GM23338 (cell line): ENCODE measurements at regions not wholly inside any gene's neighbourhood (a gene's known extent, or its start where the extent isn't known, plus 50 kb on each side); places are given as distances from the start of the nearest gene placed in this dataset.

Experiments used
- ATAC-seq: fragments of 200-7000 bp; cut with Tn5 transposase; 3 replicates; pipeline ENCODE4 v1.9.1; 2020
- DNase-seq: peaks from one replicate; pipeline ENCODE4 v3.0.0-alpha.2; 2015; ENCODE audit warnings: low spot score
- H2AFZ ChIP-seq: fragments of 200-600 bp; sonication (generic); 2 replicates; pipeline ENCODE4 v1.8.0; 2016; ENCODE audit warnings: antibody characterized with exemption, mild to moderate bottlenecking, moderate library complexity
- H3F3A ChIP-seq: fragments of 200-600 bp; sonication (generic); replicated peaks from 2 replicates; pipeline ENCODE4 v1.8.0; 2017; ENCODE audit warnings: antibody characterized with exemption, mixed run types, low read depth
- H3K27ac ChIP-seq: fragments of 200-600 bp; sonication (generic); 2 replicates; pipeline ENCODE4 v1.6.1; 2016; ENCODE audit warnings: low read depth
- H3K27me3 ChIP-seq: fragments of 200-600 bp; sonication (generic); 2 replicates; pipeline ENCODE4 v1.8.0; 2016; ENCODE audit warnings: mild to moderate bottlenecking, mixed run types, moderate library complexity; ENCODE audit not compliant: insufficient read depth
- H3K36me3 ChIP-seq: fragments of 200-600 bp; sonication (generic); 2 replicates; pipeline ENCODE4 v1.8.0; 2016; ENCODE audit warnings: mild to moderate bottlenecking; ENCODE audit not compliant: insufficient read depth
- H3K4me1 ChIP-seq: fragments of 200-600 bp; sonication (generic); 2 replicates; pipeline ENCODE4 v1.8.0; 2016; ENCODE audit warnings: mild to moderate bottlenecking, moderate library complexity; ENCODE audit not compliant: insufficient read depth
- H3K4me2 ChIP-seq: fragments of 200-600 bp; sonication (generic); 2 replicates; pipeline ENCODE4 v1.7.1; 2017; ENCODE audit warnings: mixed run types
- H3K4me3 ChIP-seq: fragments of 200-600 bp; sonication (generic); 2 replicates; pipeline ENCODE4 v1.6.1; 2016; ENCODE audit warnings: mixed run types
- H3K79me2 ChIP-seq: fragments of 200-600 bp; sonication (generic); replicated peaks from 2 replicates; pipeline ENCODE4 v1.8.0; 2017; ENCODE audit warnings: mild to moderate bottlenecking; ENCODE audit not compliant: insufficient read depth
- H3K9me2 ChIP-seq: fragments of 200-600 bp; sonication (generic); 2 replicates; pipeline ENCODE4 v1.8.0; 2017; ENCODE audit not compliant: insufficient read depth
- H4K20me1 ChIP-seq: fragments of 200-600 bp; sonication (generic); replicated peaks from 2 replicates; pipeline ENCODE4 v1.8.0; 2017; ENCODE audit warnings: mild to moderate bottlenecking; ENCODE audit not compliant: insufficient read depth
- H3K27ac Mint-ChIP-seq: 2 replicates; pipeline ENCODE4 v1.8.0; 2020; ENCODE audit warnings: inconsistent platforms, mild to moderate bottlenecking, moderate library complexity, mixed read lengths
- H3K27me3 Mint-ChIP-seq: 3 replicates; pipeline ENCODE4 v1.8.0; 2022; ENCODE audit warnings: low read depth, mild to moderate bottlenecking, moderate library complexity, mixed read lengths, inconsistent platforms; ENCODE audit not compliant: insufficient read depth, poor library complexity
- H3K36me3 Mint-ChIP-seq: 3 replicates; pipeline ENCODE4 v1.8.0; 2021; ENCODE audit warnings: low read depth, mild to moderate bottlenecking, inconsistent platforms, moderate library complexity, mixed read lengths
- H3K4me1 Mint-ChIP-seq: 3 replicates; pipeline ENCODE4 v1.8.0; 2020; ENCODE audit warnings: mild to moderate bottlenecking, inconsistent platforms, mixed read lengths
- H3K4me3 Mint-ChIP-seq: 3 replicates; pipeline ENCODE4 v1.8.0; 2021; ENCODE audit warnings: moderate library complexity, mild to moderate bottlenecking, inconsistent platforms, mixed read lengths
- H3K9me3 Mint-ChIP-seq: 3 replicates; pipeline ENCODE4 v1.8.0; 2020; ENCODE audit warnings: moderate library complexity, mild to moderate bottlenecking, inconsistent platforms, mixed read lengths
- JUNB ChIP-seq: IDR thresholded peaks from one replicate; pipeline ENCODE4 v1.6.1; 2016; ENCODE audit warnings: antibody characterized with exemption; ENCODE audit not compliant: unreplicated experiment
- POLR2AphosphoS5 ChIP-seq: IDR thresholded peaks from 2 replicates; pipeline ENCODE4 v1.6.1; 2016; ENCODE audit warnings: antibody characterized with exemption, low read depth
- STAT1 ChIP-seq: IDR thresholded peaks from one replicate; pipeline ENCODE4 v1.6.1; 2016; ENCODE audit warnings: antibody characterized with exemption; ENCODE audit not compliant: unreplicated experiment
- ZNF114 ChIP-seq: fragments of 250-450 bp; sonication (Bioruptor Pico); IDR thresholded peaks from 2 replicates; pipeline ENCODE4 v1.5.0; 2020; ENCODE audit warnings: mild to moderate bottlenecking, moderate library complexity
- ZNF331 ChIP-seq: fragments of 250-450 bp; sonication (Bioruptor Pico); IDR thresholded peaks from 2 replicates; pipeline ENCODE4 v1.5.0; 2020; ENCODE audit warnings: low read depth, mild to moderate bottlenecking, moderate library complexity
- ZNF462 ChIP-seq: fragments of 250-450 bp; sonication (Bioruptor Pico); IDR thresholded peaks from 2 replicates; pipeline ENCODE4 v1.5.0; 2020; ENCODE audit warnings: mild to moderate bottlenecking, moderate library complexity
- TF ChIP-seq, protein P1 (sequence below): IDR thresholded peaks from one replicate; pipeline ENCODE4 v1.6.1; 2018; ENCODE audit warnings: antibody characterized with exemption; ENCODE audit not compliant: unreplicated experiment
- TF ChIP-seq, protein P2 (sequence below), 2 experiments: fragments of 200-600 bp in 1 of 2; sonication (generic) in 1 of 2; conservative IDR thresholded peaks; 2 replicates each; pipeline versions ENCODE4 v1.5.1 to v1.6.1; 2016 to 2017; ENCODE audit warnings: antibody characterized with exemption in 2 of 2, low read depth in 2 of 2, mild to moderate bottlenecking in 2 of 2, moderate library complexity in 1 of 2

- Mint-ChIP-seq H3K27ac (peak overlapping the region; percentile 82), H3K4me1 (peaks cover 32% of the 10 kb centered on the region), H3K27me3 (peaks cover 3% of the 10 kb centered on the region), H3K4me3 (no peak overlapping the region), H3K9me3 (peaks cover 2% of the 10 kb centered on the region; the same call in 2 of the 3 replicates), H3K36me3 (no peaks in the 10 kb centered on the region; the same call in 2 of the 3 replicates)
- peaks cover 3% of the 10 kb centered on the region; the same call in 1 of the 2 replicates for H3F3A ChIP-seq
- H3K36me3 ChIP-seq = no peaks in the 10 kb centered on the region
- H3K9me2 ChIP-seq = peaks cover 4% of the 10 kb centered on the region; the same call in 1 of the 2 replicates
- H3K4me1 ChIP-seq = peaks cover 12% of the 10 kb centered on the region; the same call in 1 of the 2 replicates
- no peak for TF ChIP-seq POLR2AphosphoS5
- TF ChIP-seq, protein P1, sequence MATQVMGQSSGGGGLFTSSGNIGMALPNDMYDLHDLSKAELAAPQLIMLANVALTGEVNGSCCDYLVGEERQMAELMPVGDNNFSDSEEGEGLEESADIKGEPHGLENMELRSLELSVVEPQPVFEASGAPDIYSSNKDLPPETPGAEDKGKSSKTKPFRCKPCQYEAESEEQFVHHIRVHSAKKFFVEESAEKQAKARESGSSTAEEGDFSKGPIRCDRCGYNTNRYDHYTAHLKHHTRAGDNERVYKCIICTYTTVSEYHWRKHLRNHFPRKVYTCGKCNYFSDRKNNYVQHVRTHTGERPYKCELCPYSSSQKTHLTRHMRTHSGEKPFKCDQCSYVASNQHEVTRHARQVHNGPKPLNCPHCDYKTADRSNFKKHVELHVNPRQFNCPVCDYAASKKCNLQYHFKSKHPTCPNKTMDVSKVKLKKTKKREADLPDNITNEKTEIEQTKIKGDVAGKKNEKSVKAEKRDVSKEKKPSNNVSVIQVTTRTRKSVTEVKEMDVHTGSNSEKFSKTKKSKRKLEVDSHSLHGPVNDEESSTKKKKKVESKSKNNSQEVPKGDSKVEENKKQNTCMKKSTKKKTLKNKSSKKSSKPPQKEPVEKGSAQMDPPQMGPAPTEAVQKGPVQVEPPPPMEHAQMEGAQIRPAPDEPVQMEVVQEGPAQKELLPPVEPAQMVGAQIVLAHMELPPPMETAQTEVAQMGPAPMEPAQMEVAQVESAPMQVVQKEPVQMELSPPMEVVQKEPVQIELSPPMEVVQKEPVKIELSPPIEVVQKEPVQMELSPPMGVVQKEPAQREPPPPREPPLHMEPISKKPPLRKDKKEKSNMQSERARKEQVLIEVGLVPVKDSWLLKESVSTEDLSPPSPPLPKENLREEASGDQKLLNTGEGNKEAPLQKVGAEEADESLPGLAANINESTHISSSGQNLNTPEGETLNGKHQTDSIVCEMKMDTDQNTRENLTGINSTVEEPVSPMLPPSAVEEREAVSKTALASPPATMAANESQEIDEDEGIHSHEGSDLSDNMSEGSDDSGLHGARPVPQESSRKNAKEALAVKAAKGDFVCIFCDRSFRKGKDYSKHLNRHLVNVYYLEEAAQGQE = no peak
- TF ChIP-seq ZNF114 (CRISPR knock-in tag) = no peak
- no peak overlapping the region for H3K4me3 ChIP-seq
- no peak overlapping the region; the same call in 1 of the 2 replicates for H3K27ac ChIP-seq
- no peak overlapping the region for H2AFZ ChIP-seq
- H3K27me3 ChIP-seq = no peaks in the 10 kb centered on the region
- DNase-seq = peak; percentile 54
- peak overlapping the region; percentile 53 for H3K4me2 ChIP-seq
- H3K79me2 ChIP-seq = no peaks in the 10 kb centered on the region
- H4K20me1 ChIP-seq = no peaks in the 10 kb centered on the region
- ATAC-seq = peak; percentile 74
These were observed 132.4 kb downstream of the COPS8 start for GRCh38 chr2:237217995-237218616.

DNA sequence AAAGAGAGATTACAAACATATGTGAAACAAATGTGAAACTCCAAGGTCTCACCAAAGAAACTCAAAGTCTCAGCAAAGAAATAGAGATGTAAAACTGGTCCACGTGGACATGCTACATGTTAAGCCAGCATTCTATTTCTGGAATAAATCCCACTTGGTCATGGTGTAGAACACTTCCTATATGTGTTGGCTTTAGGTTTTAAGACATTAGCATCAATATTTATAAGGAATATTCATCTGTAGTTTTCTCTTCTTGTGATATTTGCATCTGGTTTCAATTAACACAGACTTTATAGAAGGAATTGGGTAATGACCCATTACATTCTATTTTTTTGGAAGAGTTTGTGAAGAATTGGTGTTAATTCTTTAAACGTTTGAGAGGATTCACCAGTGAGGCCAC is 133.1 kb downstream of the COPS8 start:
- Mint-ChIP-seq H3K36me3 (no peaks in the 10 kb centered on the region; the same call in 2 of the 3 replicates), H3K4me3 (no peak overlapping the region), H3K9me3 (peaks cover 2% of the 10 kb centered on the region; the same call in 2 of the 3 replicates), H3K27me3 (peaks cover 3% of the 10 kb centered on the region), H3K27ac (peak overlapping the region; percentile 82; the same call in 1 of the 2 replicates), H3K4me1 (peaks cover 32% of the 10 kb centered on the region)
- DNase-seq = no peak
- peak overlapping the region; percentile 11; the same call in 1 of the 2 replicates for H3K4me2 ChIP-seq
- peaks cover 4% of the 10 kb centered on the region; the same call in 1 of the 2 replicates for H3K9me2 ChIP-seq
- ATAC-seq = no peak
- H3K27me3 ChIP-seq = no peaks in the 10 kb centered on the region
- no peaks in the 10 kb centered on the region for H3F3A ChIP-seq
- H3K4me1 ChIP-seq = peaks cover 12% of the 10 kb centered on the region; the same call in 1 of the 2 replicates
- no peak overlapping the region for H2AFZ ChIP-seq
- no peaks in the 10 kb centered on the region for H3K36me3 ChIP-seq
- no peaks in the 10 kb centered on the region for H4K20me1 ChIP-seq
- no peaks in the 10 kb centered on the region for H3K79me2 ChIP-seq
- no peak for TF ChIP-seq ZNF114 (CRISPR knock-in tag)
- no peak for TF ChIP-seq STAT1
- no peak for TF ChIP-seq JUNB
- TF ChIP-seq, protein P2, sequence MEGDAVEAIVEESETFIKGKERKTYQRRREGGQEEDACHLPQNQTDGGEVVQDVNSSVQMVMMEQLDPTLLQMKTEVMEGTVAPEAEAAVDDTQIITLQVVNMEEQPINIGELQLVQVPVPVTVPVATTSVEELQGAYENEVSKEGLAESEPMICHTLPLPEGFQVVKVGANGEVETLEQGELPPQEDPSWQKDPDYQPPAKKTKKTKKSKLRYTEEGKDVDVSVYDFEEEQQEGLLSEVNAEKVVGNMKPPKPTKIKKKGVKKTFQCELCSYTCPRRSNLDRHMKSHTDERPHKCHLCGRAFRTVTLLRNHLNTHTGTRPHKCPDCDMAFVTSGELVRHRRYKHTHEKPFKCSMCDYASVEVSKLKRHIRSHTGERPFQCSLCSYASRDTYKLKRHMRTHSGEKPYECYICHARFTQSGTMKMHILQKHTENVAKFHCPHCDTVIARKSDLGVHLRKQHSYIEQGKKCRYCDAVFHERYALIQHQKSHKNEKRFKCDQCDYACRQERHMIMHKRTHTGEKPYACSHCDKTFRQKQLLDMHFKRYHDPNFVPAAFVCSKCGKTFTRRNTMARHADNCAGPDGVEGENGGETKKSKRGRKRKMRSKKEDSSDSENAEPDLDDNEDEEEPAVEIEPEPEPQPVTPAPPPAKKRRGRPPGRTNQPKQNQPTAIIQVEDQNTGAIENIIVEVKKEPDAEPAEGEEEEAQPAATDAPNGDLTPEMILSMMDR (conservative IDR thresholded peaks at IDR 0.05; ENCODE audit: low read depth in 2 of 2) = no peak
- TF ChIP-seq POLR2AphosphoS5 = no peak
- no peak for TF ChIP-seq ZNF462
- no peak for TF ChIP-seq ZNF331 (CRISPR knock-in tag)
- no peak overlapping the region for H3K27ac ChIP-seq
- H3K4me3 ChIP-seq = no peak overlapping the region
